ENCODE measurements at regions not wholly inside any gene's neighbourhood (a gene's known extent, or its start where the extent isn't known, plus 50 kb on each side); places are given as distances from the start of the nearest gene placed in this dataset.

GRCh38 chr6:170212956-170213636, 77.8 kb downstream of the DLL1 start:
- peak; percentile 7 for DNase-seq

GRCh38 chr6:170212051-170212756, 78.7 kb downstream of the DLL1 start:
- peak; percentile 10 for DNase-seq

GRCh38 chr6:170211404-170212025, 79.4 kb downstream of the DLL1 start:
- peak; percentile 11 for DNase-seq

GRCh38 chr6:170210651-170211403, 80.1 kb downstream of the DLL1 start:
- DNase-seq, result no peak

GRCh38 chr6:170210026-170210390, 80.9 kb downstream of the DLL1 start:
- DNase-seq, result peak; percentile 11

- DNase-seq, result no peak
These were observed 81.4 kb downstream of the DLL1 start for GRCh38 chr6:170209354-170210025.

- peak; percentile 9 for DNase-seq
These were observed 82.1 kb downstream of the DLL1 start for GRCh38 chr6:170208651-170209353.

GRCh38 chr6:170208182-170208601, 82.7 kb downstream of the DLL1 start:
- no peak for DNase-seq

GRCh38 chr6:170207586-170208181, 83.2 kb downstream of the DLL1 start:
- DNase-seq, result peak; percentile 30

- DNase-seq, result peak; percentile 34
These were observed 83.9 kb downstream of the DLL1 start for GRCh38 chr6:170206851-170207431.

- DNase-seq, result no peak
These were observed 84.6 kb downstream of the DLL1 start for GRCh38 chr6:170206317-170206621.

GRCh38 chr6:170205534-170206316, 85.2 kb downstream of the DLL1 start:
- peak; percentile 11 for DNase-seq

- DNase-seq, result peak; percentile 12
These were observed 85.8 kb downstream of the DLL1 start for GRCh38 chr6:170205126-170205525.

- DNase-seq, result no peak
These were observed 87.7 kb downstream of the DLL1 start for GRCh38 chr6:170203212-170203611.

- no peak for DNase-seq
These were observed 88.3 kb downstream of the DLL1 start for GRCh38 chr6:170202416-170203135.

- DNase-seq, result no peak
These were observed 89.5 kb downstream of the DLL1 start for GRCh38 chr6:170201361-170201760.

GRCh38 chr6:170200458-170200891, 90.4 kb downstream of the DLL1 start:
- DNase-seq, result no peak

GRCh38 chr6:170199716-170200115, 91.2 kb downstream of the DLL1 start:
- DNase-seq, result no peak

- DNase-seq, result no peak
These were observed 92.6 kb downstream of the DLL1 start for GRCh38 chr6:170198298-170198697.

- no peak for DNase-seq
These were observed 97.5 kb downstream of the DLL1 start for GRCh38 chr6:170193326-170193821.
